Testis (tissue), 2 donors: ENCODE measurements at regions not wholly inside any gene's neighbourhood (a gene's known extent, or its start where the extent isn't known, plus 50 kb on each side); places are given as distances from the start of the nearest gene placed in this dataset.

Source experiments
- POLR2A ChIP-seq: fragments of 450-650 bp; IDR thresholded peaks from one replicate; pipeline ENCODE4 v1.6.1; 2017; ENCODE audit warnings: antibody characterized with exemption, mild to moderate bottlenecking, moderate library complexity
- TF ChIP-seq, protein P1 (sequence below), 3 experiments: fragments of 450-650 bp in 2 of 3; fragments of 200-600 bp in 1 of 3; sonication (generic) in 1 of 3; IDR thresholded peaks; one replicate each; pipeline ENCODE4 v1.5.1; 2016 to 2019; ENCODE audit warnings: antibody characterized with exemption in 3 of 3, mild to moderate bottlenecking in 2 of 3, moderate library complexity in 1 of 3

DNA sequence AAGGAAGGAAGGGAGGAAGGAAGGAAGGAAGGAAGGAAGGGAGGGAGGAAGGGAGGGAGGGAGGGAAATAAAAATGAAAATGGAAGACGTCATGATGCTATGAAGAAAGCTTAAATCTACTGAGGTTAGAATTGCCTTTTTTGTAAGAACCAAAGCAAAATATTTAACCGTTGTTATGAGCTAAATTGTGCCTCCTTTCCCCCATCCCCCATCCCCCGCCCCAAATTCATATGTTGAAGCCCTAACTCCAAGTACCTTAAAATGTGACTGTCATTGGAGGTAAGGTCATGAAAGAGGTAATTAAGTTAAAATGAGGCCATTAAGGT is 80.1 kb upstream of the CXADR start:
- TF ChIP-seq, protein P1, sequence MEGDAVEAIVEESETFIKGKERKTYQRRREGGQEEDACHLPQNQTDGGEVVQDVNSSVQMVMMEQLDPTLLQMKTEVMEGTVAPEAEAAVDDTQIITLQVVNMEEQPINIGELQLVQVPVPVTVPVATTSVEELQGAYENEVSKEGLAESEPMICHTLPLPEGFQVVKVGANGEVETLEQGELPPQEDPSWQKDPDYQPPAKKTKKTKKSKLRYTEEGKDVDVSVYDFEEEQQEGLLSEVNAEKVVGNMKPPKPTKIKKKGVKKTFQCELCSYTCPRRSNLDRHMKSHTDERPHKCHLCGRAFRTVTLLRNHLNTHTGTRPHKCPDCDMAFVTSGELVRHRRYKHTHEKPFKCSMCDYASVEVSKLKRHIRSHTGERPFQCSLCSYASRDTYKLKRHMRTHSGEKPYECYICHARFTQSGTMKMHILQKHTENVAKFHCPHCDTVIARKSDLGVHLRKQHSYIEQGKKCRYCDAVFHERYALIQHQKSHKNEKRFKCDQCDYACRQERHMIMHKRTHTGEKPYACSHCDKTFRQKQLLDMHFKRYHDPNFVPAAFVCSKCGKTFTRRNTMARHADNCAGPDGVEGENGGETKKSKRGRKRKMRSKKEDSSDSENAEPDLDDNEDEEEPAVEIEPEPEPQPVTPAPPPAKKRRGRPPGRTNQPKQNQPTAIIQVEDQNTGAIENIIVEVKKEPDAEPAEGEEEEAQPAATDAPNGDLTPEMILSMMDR (IDR thresholded peaks at IDR 0.05), result no peak
- no peak for TF ChIP-seq POLR2A
